ENCODE measurements at regions not wholly inside any gene's neighbourhood (a gene's known extent, or its start where the extent isn't known, plus 50 kb on each side); places are given as distances from the start of the nearest gene placed in this dataset.

DNA sequence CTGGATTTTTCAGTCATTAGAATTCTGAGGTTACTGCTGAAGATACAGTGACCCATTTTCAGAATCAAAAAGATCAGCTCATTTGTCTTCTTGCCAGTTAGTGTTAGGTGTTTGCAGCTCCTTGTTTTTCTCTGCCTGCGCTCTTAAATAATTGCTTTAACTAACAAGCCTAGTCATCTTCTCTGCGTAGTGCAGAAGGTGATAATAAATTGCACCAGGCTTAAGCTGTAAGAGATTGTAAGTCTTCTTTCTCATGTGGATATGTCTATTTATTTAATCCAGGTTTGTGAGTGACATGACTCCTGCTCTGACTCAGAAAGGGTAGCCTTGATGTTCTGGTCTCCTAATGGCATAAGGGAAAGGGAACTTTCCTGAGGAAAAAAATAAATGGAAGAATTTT lies 167.2 kb downstream of the CEP135 start:
- no peaks in the 10 kb centered on the region for H3K79me2 ChIP-seq (ENCODE audit: insufficient read depth)
- H3K36me3 ChIP-seq (replicated peaks in 1 of 2; ENCODE audit: control insufficient read depth in 1 of 2, insufficient read depth in 2 of 2, low read length in 1 of 2) = no peaks in the 10 kb centered on the region
- H3K4me2 ChIP-seq = no peak overlapping the region
- H3K27ac ChIP-seq (ENCODE audit: low read depth in 2 of 2, low read length in 1 of 2) = peak overlapping the region in 1 of 2 experiments; percentile 75; a peak in 2 of 4 replicates
- H2AFZ ChIP-seq (ENCODE audit: low read depth) = no peak overlapping the region
- TF ChIP-seq EZH2phosphoT487 (IDR thresholded peaks at IDR 0.05; ENCODE audit: borderline replicate concordance, low read depth) = no peak
- TF ChIP-seq PBX3 (IDR thresholded peaks at IDR 0.05) = no peak
- TF ChIP-seq NRF1 (IDR thresholded peaks at IDR 0.05; ENCODE audit: low read depth, low read length) = no peak
- TF ChIP-seq, protein P1, sequence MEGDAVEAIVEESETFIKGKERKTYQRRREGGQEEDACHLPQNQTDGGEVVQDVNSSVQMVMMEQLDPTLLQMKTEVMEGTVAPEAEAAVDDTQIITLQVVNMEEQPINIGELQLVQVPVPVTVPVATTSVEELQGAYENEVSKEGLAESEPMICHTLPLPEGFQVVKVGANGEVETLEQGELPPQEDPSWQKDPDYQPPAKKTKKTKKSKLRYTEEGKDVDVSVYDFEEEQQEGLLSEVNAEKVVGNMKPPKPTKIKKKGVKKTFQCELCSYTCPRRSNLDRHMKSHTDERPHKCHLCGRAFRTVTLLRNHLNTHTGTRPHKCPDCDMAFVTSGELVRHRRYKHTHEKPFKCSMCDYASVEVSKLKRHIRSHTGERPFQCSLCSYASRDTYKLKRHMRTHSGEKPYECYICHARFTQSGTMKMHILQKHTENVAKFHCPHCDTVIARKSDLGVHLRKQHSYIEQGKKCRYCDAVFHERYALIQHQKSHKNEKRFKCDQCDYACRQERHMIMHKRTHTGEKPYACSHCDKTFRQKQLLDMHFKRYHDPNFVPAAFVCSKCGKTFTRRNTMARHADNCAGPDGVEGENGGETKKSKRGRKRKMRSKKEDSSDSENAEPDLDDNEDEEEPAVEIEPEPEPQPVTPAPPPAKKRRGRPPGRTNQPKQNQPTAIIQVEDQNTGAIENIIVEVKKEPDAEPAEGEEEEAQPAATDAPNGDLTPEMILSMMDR (IDR thresholded peaks at IDR 0.05) = no peak
- no peak for TF ChIP-seq GATA2 (CRISPR knock-in tag; IDR thresholded peaks at IDR 0.05)
- TF ChIP-seq FOXM1 (IDR thresholded peaks at IDR 0.05; ENCODE audit: low read depth) = no peak
- no peak overlapping the region for H3K9ac ChIP-seq
- H3F3A ChIP-seq (replicated peaks; ENCODE audit: insufficient read depth) = no peaks in the 10 kb centered on the region
- 80% methylated on average over 2 of the region's 2 CpGs for WGBS (ENCODE audit: low lambda C conversion rate)
- POLR2A ChIA-PET = no interaction called here
- no peaks in the 10 kb centered on the region for H3K9me2 ChIP-seq
- H3K27me3 ChIP-seq (ENCODE audit: insufficient read depth) = no peaks in the 10 kb centered on the region
- CTCF ChIA-PET = interaction anchor here (0.7 to 1.0 kb wide), 3 partner anchors 11 to 190 kb away, joined by 3 to 4 read pairs (median 3); no protein-coding TSS in a partner anchor
- no peaks in the 10 kb centered on the region for H4K20me1 ChIP-seq (ENCODE audit: insufficient read depth)
- no peak overlapping the region for H3K4me3 ChIP-seq (ENCODE audit: low read depth in 2 of 2, low read length in 1 of 2)
- H3K4me1 ChIP-seq (ENCODE audit: control insufficient read depth in 1 of 2, insufficient read depth in 2 of 2, low read depth in 1 of 2, low read length in 1 of 2) = peaks cover 0 to 20% of the 10 kb centered on the region in 2 experiments; a peak in 2 of 4 replicates
- H3K9me3 ChIP-seq = no peaks in the 10 kb centered on the region
- no peak for DNase-seq

GRCh38 chr4:56112377-56112776 lies 163.6 kb downstream of the CEP135 start:
- Histone ChIP-seq H3K9ac (no peak overlapping the region), H3K27me3 (ENCODE audit: insufficient read depth) (no peaks in the 10 kb centered on the region), H4K20me1 (ENCODE audit: insufficient read depth) (no peaks in the 10 kb centered on the region), H2AFZ (ENCODE audit: low read depth) (no peak overlapping the region), H3K4me2 (no peak overlapping the region), H3K9me2 (no peaks in the 10 kb centered on the region), H3K36me3 (replicated peaks in 1 of 2; ENCODE audit: control insufficient read depth in 1 of 2, insufficient read depth in 2 of 2, low read length in 1 of 2) (no peaks in the 10 kb centered on the region), H3K79me2 (ENCODE audit: insufficient read depth) (no peaks in the 10 kb centered on the region), H3F3A (replicated peaks; ENCODE audit: insufficient read depth) (no peaks in the 10 kb centered on the region), H3K27ac (ENCODE audit: low read depth in 2 of 2, low read length in 1 of 2) (peak overlapping the region in 1 of 2 experiments; percentile 1; a peak in 1 of 4 replicates), H3K4me1 (ENCODE audit: control insufficient read depth in 1 of 2, insufficient read depth in 2 of 2, low read depth in 1 of 2, low read length in 1 of 2) (peaks cover 0 to 15% of the 10 kb centered on the region in 2 experiments; a peak in 2 of 4 replicates), H3K9me3 (no peaks in the 10 kb centered on the region), H3K4me3 (ENCODE audit: low read depth in 2 of 2, low read length in 1 of 2) (no peak overlapping the region)
- POLR2A ChIA-PET = no interaction called here
- CTCF ChIA-PET = no interaction called here
- no peak for DNase-seq
- WGBS (ENCODE audit: low lambda C conversion rate) = 93% methylated on average over 4 of the region's 4 CpGs
- TF ChIP-seq NFIC (IDR thresholded peaks at IDR 0.05; ENCODE audit: borderline replicate concordance) = no peak
- TF ChIP-seq SIN3A (IDR thresholded peaks at IDR 0.05; ENCODE audit: borderline replicate concordance, low read depth, low read length) = no peak
- no peak for TF ChIP-seq FOXM1 (IDR thresholded peaks at IDR 0.05; ENCODE audit: low read depth)
- TF ChIP-seq GATA2 (CRISPR knock-in tag; IDR thresholded peaks at IDR 0.05) = 0 out of 2 replicates have a peak, but pooled peaks have one; percentile 15
- TF ChIP-seq REST (IDR thresholded peaks at IDR 0.05; ENCODE audit: low read depth, low read length) = no peak
